ACHN (cell line): ENCODE measurements at regions not wholly inside any gene's neighbourhood (a gene's known extent, or its start where the extent isn't known, plus 50 kb on each side); places are given as distances from the start of the nearest gene placed in this dataset.
"Not testable (repeated sequence)": the region's sequence is repeated elsewhere in the genome, so short reads cannot be mapped to it uniquely, and the experiment has no call there.

ENCODE experiments used
- DNase-seq: peaks from one replicate; pipeline ENCODE4 v3.0.0-alpha.2; 2015
- in situ Hi-C: cut with HindIII; loops from 2 replicates; pipeline ENCODE4 v1.10.0; 2017; ENCODE audit warnings: low sequenced_read_pairs, low pct_ligation_motif_present, low pct_unique_long_range_greater_than_20kb

GRCh38 chr17:13659051-13659450 lies 57.3 kb upstream of the HS3ST3A1 start:
- DNase-seq, in situ Hi-C loops: not testable (repeated sequence)

GRCh38 chr17:13665872-13666635 lies 64.3 kb upstream of the HS3ST3A1 start:
- in situ Hi-C loops: no loop called here
- DNase-seq: no peak

GRCh38 chr17:13671341-13671740 lies 69.6 kb upstream of the HS3ST3A1 start:
- DNase-seq: no peak
- in situ Hi-C loops: no loop called here

- in situ Hi-C loops: no loop called here
- no peak for DNase-seq
Measured at GRCh38 chr17:13671771-13672170, 70.0 kb upstream of the HS3ST3A1 start.

- in situ Hi-C loops: no loop called here
- no peak for DNase-seq
Measured at GRCh38 chr17:13678361-13678760, 76.6 kb upstream of the HS3ST3A1 start.

- DNase-seq: no peak
- in situ Hi-C loops: no loop called here
Measured at GRCh38 chr17:13678841-13679240, 77.1 kb upstream of the HS3ST3A1 start.

GRCh38 chr17:13688716-13689115 lies 87.0 kb upstream of the HS3ST3A1 start:
- no peak for DNase-seq
- in situ Hi-C loops: no loop called here

- in situ Hi-C loops: no loop called here
- DNase-seq: no peak
Measured at GRCh38 chr17:13690806-13691205, 89.1 kb upstream of the HS3ST3A1 start.

- DNase-seq: no peak
- in situ Hi-C loops: no loop called here
Measured at GRCh38 chr17:13694934-13695333, 93.2 kb upstream of the HS3ST3A1 start.

- DNase-seq: no peak
- in situ Hi-C loops: no loop called here
Measured at GRCh38 chr17:13698832-13699231, 97.1 kb upstream of the HS3ST3A1 start.

GRCh38 chr17:13699261-13699660 lies 97.5 kb upstream of the HS3ST3A1 start:
- in situ Hi-C loops: no loop called here
- DNase-seq: no peak

- no peak for DNase-seq
- in situ Hi-C loops: no loop called here
Measured at GRCh38 chr17:13702266-13702665, 100.5 kb upstream of the HS3ST3A1 start.

- peak; percentile 45 for DNase-seq
- in situ Hi-C loops: no loop called here
Measured at GRCh38 chr17:13704333-13704732, 102.6 kb upstream of the HS3ST3A1 start.

GRCh38 chr17:13705221-13705620 lies 103.5 kb upstream of the HS3ST3A1 start:
- in situ Hi-C loops: no loop called here
- DNase-seq: no peak

- in situ Hi-C loops: no loop called here
- no peak for DNase-seq
Measured at GRCh38 chr17:13721705-13722104, 120.0 kb upstream of the HS3ST3A1 start.

GRCh38 chr17:13725288-13725990 lies 123.7 kb upstream of the HS3ST3A1 start:
- in situ Hi-C loops: no loop called here
- DNase-seq: no peak

GRCh38 chr17:13727441-13728171 lies 125.9 kb upstream of the HS3ST3A1 start:
- no peak for DNase-seq

GRCh38 chr17:13728781-13729180 lies 127.1 kb upstream of the HS3ST3A1 start:
- DNase-seq: no peak
- in situ Hi-C loops: no loop called here

More at GRCh38 chr17:13727441-13728171, 125.9 kb upstream of the HS3ST3A1 start:
- in situ Hi-C loops: no loop called here

GRCh38 chr17:13729466-13730134 lies 127.9 kb upstream of the HS3ST3A1 start:
- DNase-seq: no peak
- in situ Hi-C loops: no loop called here
